T-helper 17 cell (primary cell): ENCODE measurements at regions not wholly inside any gene's neighbourhood (a gene's known extent, or its start where the extent isn't known, plus 50 kb on each side); places are given as distances from the start of the nearest gene placed in this dataset.

Experiments used
- ATAC-seq: fragments of 150-1000 bp; cut with Tn5 transposase; 2 replicates; pipeline ENCODE4 v1.10.0; 2021; ENCODE audit warnings: mild to moderate bottlenecking, moderate library complexity
- DNase-seq, 3 donors: peaks; one replicate each; pipeline versions ENCODE4 v3.0.0 to v3.0.0-alpha.2; 2020 to 2021
- H3K9me3 ChIP-seq: one replicate; pipeline ENCODE4 v1.7.0; 2013; ENCODE audit warnings: low read length, mild to moderate bottlenecking; ENCODE audit not compliant: control insufficient read depth, poor library complexity, severe bottlenecking
- H3K27ac Mint-ChIP-seq: one replicate; pipeline ENCODE4 v1.8.0; 2022; ENCODE audit warnings: mild to moderate bottlenecking, moderate library complexity, mixed read lengths
- H3K27me3 Mint-ChIP-seq: one replicate; pipeline ENCODE4 v1.8.0; 2022; ENCODE audit warnings: mixed read lengths
- H3K36me3 Mint-ChIP-seq: one replicate; pipeline ENCODE4 v1.8.0; 2022; ENCODE audit warnings: low read depth, mixed read lengths
- H3K4me1 Mint-ChIP-seq: one replicate; pipeline ENCODE4 v1.8.0; 2022; ENCODE audit warnings: mild to moderate bottlenecking, mixed read lengths
- H3K4me3 Mint-ChIP-seq: one replicate; pipeline ENCODE4 v1.8.0; 2022; ENCODE audit warnings: mild to moderate bottlenecking, moderate library complexity, mixed read lengths

DNA sequence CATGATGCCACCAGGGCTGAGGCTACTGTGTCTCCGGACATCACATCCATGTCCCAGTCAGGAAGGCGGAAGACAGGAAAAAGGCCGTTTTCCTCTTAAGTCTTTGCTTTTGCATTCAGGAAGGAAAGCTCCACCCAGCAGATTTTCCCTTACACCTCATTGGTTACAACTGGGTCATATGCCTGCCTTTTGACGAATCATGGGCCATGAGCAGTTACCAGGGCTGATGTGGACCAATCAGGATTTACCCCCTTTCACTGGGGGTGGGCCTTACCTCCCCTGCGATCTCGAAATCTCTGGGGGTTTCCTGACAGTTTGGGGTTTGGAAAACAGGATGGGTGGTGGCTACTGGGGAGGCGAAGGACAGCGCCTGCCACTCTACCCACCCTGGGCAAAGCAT lies 52.5 kb upstream of the GRPEL1 start:
- no peak for DNase-seq
- Mint-ChIP-seq H3K27me3 (peaks cover 15% of the 10 kb centered on the region), H3K36me3 (peaks cover 4% of the 10 kb centered on the region), H3K4me1 (no peaks in the 10 kb centered on the region), H3K27ac (no peak overlapping the region), H3K4me3 (no peak overlapping the region)
- H3K9me3 ChIP-seq, result no peaks in the 10 kb centered on the region
- no peak for ATAC-seq

DNA sequence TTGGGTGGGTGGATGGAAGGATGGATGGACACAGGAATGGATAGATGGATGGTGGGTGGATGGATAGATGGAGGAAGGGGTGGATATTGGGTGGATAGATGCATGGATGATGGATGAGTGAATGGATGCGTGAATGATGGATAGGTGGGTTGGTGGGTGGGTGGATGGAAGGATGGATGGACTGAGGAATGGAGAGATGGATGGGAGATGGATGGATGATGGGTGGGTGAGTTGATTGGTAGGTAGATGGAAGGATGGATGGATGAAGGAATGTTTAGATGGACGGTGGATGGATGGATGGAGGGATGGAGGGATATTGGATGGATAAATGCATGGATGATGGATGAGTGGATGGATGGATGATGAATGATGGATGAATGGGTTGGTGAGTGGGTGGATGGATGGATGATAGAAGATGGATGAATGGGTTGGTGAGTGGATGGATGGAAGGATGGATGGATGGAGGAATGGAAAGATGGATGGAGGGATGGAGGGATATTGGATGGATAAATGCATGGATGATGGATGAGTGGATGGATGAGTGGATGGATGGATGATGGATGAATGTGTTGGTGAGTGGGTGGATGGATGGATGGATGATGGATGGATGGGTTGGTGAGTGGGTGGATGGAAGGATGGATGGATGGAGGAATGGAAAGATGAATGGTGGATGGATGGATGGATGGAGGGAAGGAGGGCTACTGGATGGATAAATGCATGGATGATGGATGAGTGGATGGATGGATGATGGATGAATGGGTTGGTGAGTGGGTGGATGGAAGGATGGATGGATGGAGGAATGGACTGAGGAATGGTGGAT lies 50.4 kb upstream of the GRPEL1 start:
- Mint-ChIP-seq H3K4me3 (no peak overlapping the region), H3K36me3 (peaks cover 4% of the 10 kb centered on the region), H3K27me3 (peaks cover 15% of the 10 kb centered on the region), H3K4me1 (no peaks in the 10 kb centered on the region), H3K27ac (no peak overlapping the region)
- ATAC-seq, result no peak
- no peak for DNase-seq
- H3K9me3 ChIP-seq, result no peaks in the 10 kb centered on the region
